CD14-positive monocyte (primary cell): ENCODE measurements at regions not wholly inside any gene's neighbourhood (a gene's known extent, or its start where the extent isn't known, plus 50 kb on each side); places are given as distances from the start of the nearest gene placed in this dataset.

Experiments used
- DNase-seq, 3 donors: peaks; one replicate each; pipeline ENCODE4 v3.0.0-alpha.2; 2011 to 2022
- H2AFZ ChIP-seq: 2 replicates; pipeline ENCODE4 v1.6.0; 2012; ENCODE audit warnings: mild to moderate bottlenecking, low read depth, low read length, inconsistent platforms; ENCODE audit not compliant: insufficient read depth, poor library complexity, severe bottlenecking
- H3K27ac ChIP-seq, 2 donors: 1 replicate in 1 of 2; 2 replicates in 1 of 2; pipeline ENCODE4 v1.5.1; 2012 to 2013; ENCODE audit warnings: low read length in 2 of 2, control low read depth in 1 of 2, inconsistent platforms in 1 of 2, low read depth in 1 of 2, mild to moderate bottlenecking in 1 of 2
- H3K27me3 ChIP-seq, 2 donors: one replicate each; pipeline versions ENCODE4 v1.6.0 to v1.6.1; 2011 to 2013; ENCODE audit warnings: low read length in 2 of 2; ENCODE audit not compliant: control insufficient read depth in 2 of 2, insufficient read depth in 2 of 2
- H3K36me3 ChIP-seq, 2 donors: replicated peaks in 1 of 2; 1 replicate in 1 of 2; 2 replicates in 1 of 2; pipeline versions ENCODE4 v1.5.1 to v1.6.1; 2012 to 2013; ENCODE audit warnings: low read length in 2 of 2, control low read depth in 1 of 2, inconsistent platforms in 1 of 2, mild to moderate bottlenecking in 1 of 2; ENCODE audit not compliant: insufficient read depth in 2 of 2, control insufficient read depth in 1 of 2
- H3K4me1 ChIP-seq, 2 donors: 1 replicate in 1 of 2; 2 replicates in 1 of 2; pipeline versions ENCODE4 v1.5.1 to v1.6.1; 2012 to 2013; ENCODE audit warnings: low read length in 2 of 2, control low read depth in 1 of 2, inconsistent platforms in 1 of 2, mild to moderate bottlenecking in 1 of 2, moderate library complexity in 1 of 2; ENCODE audit not compliant: insufficient read depth in 2 of 2, control insufficient read depth in 1 of 2
- H3K4me2 ChIP-seq: replicated peaks from 2 replicates; pipeline ENCODE3; 2012; ENCODE audit warnings: low read length, moderate library complexity, mild to moderate bottlenecking; ENCODE audit not compliant: poor library complexity, severe bottlenecking; ENCODE audit errors: extremely low read depth
- H3K4me3 ChIP-seq, 3 experiments: fragments of 200-600 bp in 1 of 3; sonication (generic) in 1 of 3; replicated peaks in 1 of 3; 1 replicate in 2 of 3; 2 replicates in 1 of 3; pipeline ENCODE4 v1.5.1; 2011 to 2013; ENCODE audit warnings: low read length in 3 of 3, mild to moderate bottlenecking in 3 of 3, control low read depth in 2 of 3, low read depth in 2 of 3, inconsistent platforms in 1 of 3, moderate library complexity in 1 of 3
- H3K79me2 ChIP-seq: 2 replicates; pipeline ENCODE4 v1.6.0; 2012; ENCODE audit warnings: mild to moderate bottlenecking, control low read depth, inconsistent platforms, low read length, moderate library complexity; ENCODE audit not compliant: insufficient read depth
- H3K9ac ChIP-seq: 2 replicates; pipeline ENCODE4 v1.6.0; 2017; ENCODE audit warnings: low read length, mild to moderate bottlenecking; ENCODE audit not compliant: insufficient read depth, poor library complexity, severe bottlenecking
- H3K9me3 ChIP-seq, 2 donors: replicated peaks in 1 of 2; 1 replicate in 1 of 2; 2 replicates in 1 of 2; pipeline versions ENCODE4 v1.5.1 to v1.6.1; 2012 to 2013; ENCODE audit warnings: low read length in 2 of 2, control low read depth in 1 of 2; ENCODE audit not compliant: control insufficient read depth in 1 of 2, insufficient read depth in 1 of 2
- H4K20me1 ChIP-seq: 2 replicates; pipeline ENCODE4 v1.6.0; 2012; ENCODE audit warnings: mild to moderate bottlenecking, low read length, control low read depth, moderate library complexity; ENCODE audit not compliant: insufficient read depth
- H3K27ac Mint-ChIP-seq, 7 donors: one replicate each; pipeline ENCODE4 v1.8.0; 2020; ENCODE audit warnings: mild to moderate bottlenecking in 7 of 7, mixed read lengths in 7 of 7, moderate library complexity in 6 of 7, inconsistent platforms in 2 of 7
- H3K27me3 Mint-ChIP-seq, 3 donors: one replicate each; pipeline ENCODE4 v1.8.0; 2021 to 2022; ENCODE audit warnings: low read depth in 3 of 3, mild to moderate bottlenecking in 3 of 3, mixed read lengths in 3 of 3, moderate library complexity in 3 of 3, inconsistent platforms in 1 of 3
- H3K36me3 Mint-ChIP-seq, 2 donors: one replicate each; pipeline ENCODE4 v1.8.0; 2020; ENCODE audit warnings: mixed read lengths in 2 of 2, inconsistent platforms in 1 of 2, mild to moderate bottlenecking in 1 of 2
- H3K4me1 Mint-ChIP-seq: one replicate; pipeline ENCODE4 v1.8.0; 2020; ENCODE audit warnings: mild to moderate bottlenecking, mixed read lengths
- H3K4me3 Mint-ChIP-seq, 2 donors: one replicate each; pipeline ENCODE4 v1.8.0; 2020; ENCODE audit warnings: mild to moderate bottlenecking in 2 of 2, mixed read lengths in 2 of 2, moderate library complexity in 1 of 2
- H3K9me3 Mint-ChIP-seq, 7 donors: one replicate each; pipeline ENCODE4 v1.8.0; 2020 to 2022; ENCODE audit warnings: mixed read lengths in 7 of 7, mild to moderate bottlenecking in 6 of 7, moderate library complexity in 6 of 7, inconsistent platforms in 2 of 7
- WGBS: methylation state at CpG from one replicate; pipeline ENCODE4 v1.1.5; 2013; ENCODE audit warnings: missing lambda C conversion rate; ENCODE audit not compliant: insufficient coverage; 5-methylcytosine and 5-hydroxymethylcytosine counted together
- intact Hi-C, 2 donors: fragments of 100-400 bp; cut with micrococcal nuclease; formaldehyde crosslinking; loops; one replicate each; pipeline versions ENCODE4 v1.15.0 to v1.15.1; 2023
- TF ChIP-seq, protein P1 (sequence below): fragments of 200-600 bp; IDR thresholded peaks from one replicate; pipeline ENCODE4 v1.8.0; 2022; ENCODE audit warnings: antibody characterized with exemption, mild to moderate bottlenecking

DNA sequence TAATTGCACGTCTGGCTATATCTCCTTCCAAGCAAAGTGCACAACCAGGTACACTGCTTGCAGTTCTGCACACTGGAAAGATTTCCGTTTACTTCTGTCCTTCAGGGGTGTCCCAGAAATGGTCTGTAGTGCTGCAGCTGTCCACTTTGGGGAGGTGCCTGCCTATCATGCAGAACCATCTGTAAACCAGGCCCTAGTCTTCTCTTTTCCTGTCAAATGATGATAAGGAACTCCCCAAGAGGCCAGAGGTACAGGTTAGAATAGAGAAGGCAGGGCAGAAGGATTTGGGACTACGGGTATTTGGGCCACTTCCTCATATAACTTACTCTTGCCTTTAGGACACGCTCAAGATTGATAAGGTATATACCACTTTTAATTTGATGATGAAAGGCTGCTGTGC, 746.9 kb downstream of the FAT4 start:
- H3K9ac ChIP-seq = no peak overlapping the region
- DNase-seq = no peak
- no peak overlapping the region for H3K4me3 Mint-ChIP-seq
- no peak overlapping the region for H3K4me2 ChIP-seq
- H3K79me2 ChIP-seq = no peaks in the 10 kb centered on the region
- H3K36me3 Mint-ChIP-seq = no peaks in the 10 kb centered on the region
- no peaks in the 10 kb centered on the region for H3K4me1 ChIP-seq
- peaks cover 0 to 2% (median 1%) of the 10 kb centered on the region in 3 donors for H3K27me3 Mint-ChIP-seq
- H3K36me3 ChIP-seq = no peaks in the 10 kb centered on the region
- H3K4me3 ChIP-seq = no peak overlapping the region
- TF ChIP-seq, protein P1, sequence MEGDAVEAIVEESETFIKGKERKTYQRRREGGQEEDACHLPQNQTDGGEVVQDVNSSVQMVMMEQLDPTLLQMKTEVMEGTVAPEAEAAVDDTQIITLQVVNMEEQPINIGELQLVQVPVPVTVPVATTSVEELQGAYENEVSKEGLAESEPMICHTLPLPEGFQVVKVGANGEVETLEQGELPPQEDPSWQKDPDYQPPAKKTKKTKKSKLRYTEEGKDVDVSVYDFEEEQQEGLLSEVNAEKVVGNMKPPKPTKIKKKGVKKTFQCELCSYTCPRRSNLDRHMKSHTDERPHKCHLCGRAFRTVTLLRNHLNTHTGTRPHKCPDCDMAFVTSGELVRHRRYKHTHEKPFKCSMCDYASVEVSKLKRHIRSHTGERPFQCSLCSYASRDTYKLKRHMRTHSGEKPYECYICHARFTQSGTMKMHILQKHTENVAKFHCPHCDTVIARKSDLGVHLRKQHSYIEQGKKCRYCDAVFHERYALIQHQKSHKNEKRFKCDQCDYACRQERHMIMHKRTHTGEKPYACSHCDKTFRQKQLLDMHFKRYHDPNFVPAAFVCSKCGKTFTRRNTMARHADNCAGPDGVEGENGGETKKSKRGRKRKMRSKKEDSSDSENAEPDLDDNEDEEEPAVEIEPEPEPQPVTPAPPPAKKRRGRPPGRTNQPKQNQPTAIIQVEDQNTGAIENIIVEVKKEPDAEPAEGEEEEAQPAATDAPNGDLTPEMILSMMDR = no peak
- H3K27ac ChIP-seq = no peak overlapping the region
- H3K9me3 ChIP-seq = peaks cover 0 to 3% of the 10 kb centered on the region in 2 donors
- no peaks in the 10 kb centered on the region for H3K27me3 ChIP-seq
- intact Hi-C loops = no loop called here
- no peaks in the 10 kb centered on the region for H3K4me1 Mint-ChIP-seq
- peaks cover 0 to 10% (median 2%) of the 10 kb centered on the region in 7 donors for H3K9me3 Mint-ChIP-seq
- no peaks in the 10 kb centered on the region for H4K20me1 ChIP-seq
- 88% methylated on average over 2 of the region's 4 CpGs for WGBS
- H3K27ac Mint-ChIP-seq = no peak overlapping the region
- no peak overlapping the region for H2AFZ ChIP-seq

DNA sequence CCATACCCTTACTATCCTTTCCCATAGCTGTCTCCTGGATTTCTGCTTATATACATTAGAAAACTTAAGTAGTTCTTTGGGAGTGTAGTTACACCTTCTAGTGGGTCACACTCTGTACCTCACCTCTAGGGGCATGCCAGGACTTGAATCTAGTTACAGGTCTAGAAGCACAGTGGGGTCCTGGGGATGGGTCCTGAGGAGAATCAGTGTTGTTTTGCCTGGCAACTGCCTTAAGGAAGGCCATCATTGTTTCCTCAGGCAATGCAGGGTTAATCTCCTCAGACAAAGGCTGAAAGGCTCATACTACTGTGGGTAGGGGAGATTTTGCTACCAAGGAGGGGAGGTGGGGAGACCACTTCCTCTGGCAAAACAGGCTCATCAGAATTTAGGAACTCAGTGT, 750.3 kb downstream of the FAT4 start:
- Mint-ChIP-seq H3K4me1 (no peaks in the 10 kb centered on the region), H3K36me3 (no peaks in the 10 kb centered on the region), H3K9me3 (peaks cover 0 to 7% (median 2%) of the 10 kb centered on the region in 7 donors), H3K27ac (no peak overlapping the region), H3K4me3 (no peak overlapping the region), H3K27me3 (peaks cover 0 to 2% (median 1%) of the 10 kb centered on the region in 3 donors)
- Histone ChIP-seq H3K4me1 (no peaks in the 10 kb centered on the region), H3K27ac (no peak overlapping the region), H3K36me3 (no peaks in the 10 kb centered on the region), H3K9ac (no peak overlapping the region), H3K9me3 (peaks cover 0 to 3% of the 10 kb centered on the region in 2 donors), H3K4me2 (no peak overlapping the region), H3K79me2 (no peaks in the 10 kb centered on the region), H2AFZ (no peak overlapping the region), H3K27me3 (no peaks in the 10 kb centered on the region), H4K20me1 (no peaks in the 10 kb centered on the region), H3K4me3 (no peak overlapping the region)
- intact Hi-C loops = no loop called here
- DNase-seq = no peak
- TF ChIP-seq, protein P1 = no peak
